ENCODE measurements at regions not wholly inside any gene's neighbourhood (a gene's known extent, or its start where the extent isn't known, plus 50 kb on each side); places are given as distances from the start of the nearest gene placed in this dataset.

- no peak for DNase-seq
- no peak overlapping the region for H3K4me3 ChIP-seq
- ATAC-seq, result no peak
- no peaks in the 10 kb centered on the region for H3K4me1 ChIP-seq
- no peaks in the 10 kb centered on the region for H3K9me3 ChIP-seq
- H3K27me3 ChIP-seq, result no peaks in the 10 kb centered on the region
- TF ChIP-seq CTCF (IDR thresholded peaks at IDR 0.05), result no peak
- intact Hi-C loops (cut with DNase I), result no loop called here
- H3K27ac ChIP-seq, result no peak overlapping the region
- H3K36me3 ChIP-seq, result no peaks in the 10 kb centered on the region
These were observed 93.0 kb downstream of the GEMIN8 start for GRCh38 chrX:13936521-13937225.

- Histone ChIP-seq H3K36me3 (no peaks in the 10 kb centered on the region), H3K4me1 (no peaks in the 10 kb centered on the region), H3K9me3 (no peaks in the 10 kb centered on the region), H3K4me3 (no peak overlapping the region), H3K27ac (no peak overlapping the region), H3K27me3 (no peaks in the 10 kb centered on the region)
- intact Hi-C loops (cut with DNase I), result no loop called here
- ATAC-seq, result no peak
- DNase-seq, result no peak
- TF ChIP-seq CTCF (IDR thresholded peaks at IDR 0.05), result no peak
These were observed 95.0 kb downstream of the GEMIN8 start for GRCh38 chrX:13934731-13935130.

- intact Hi-C loops (cut with DNase I), result no loop called here
- TF ChIP-seq CTCF (IDR thresholded peaks at IDR 0.05), result no peak
- Histone ChIP-seq H3K27ac (no peak overlapping the region), H3K4me1 (no peaks in the 10 kb centered on the region), H3K9me3 (no peaks in the 10 kb centered on the region), H3K4me3 (no peak overlapping the region), H3K36me3 (no peaks in the 10 kb centered on the region), H3K27me3 (no peaks in the 10 kb centered on the region)
- DNase-seq, result no peak
- no peak for ATAC-seq
These were observed 95.8 kb downstream of the GEMIN8 start for GRCh38 chrX:13933851-13934250.

GRCh38 chrX:13933352-13933751 lies 96.3 kb downstream of the GEMIN8 start:
- intact Hi-C loops (cut with DNase I), result no loop called here
- DNase-seq (no peak), ATAC-seq (no peak)
- no peak overlapping the region for H3K27ac ChIP-seq
- H3K27me3 ChIP-seq, result no peaks in the 10 kb centered on the region
- no peak for TF ChIP-seq CTCF (IDR thresholded peaks at IDR 0.05)
- H3K36me3 ChIP-seq, result no peaks in the 10 kb centered on the region
- H3K4me1 ChIP-seq, result no peaks in the 10 kb centered on the region
- no peak overlapping the region for H3K4me3 ChIP-seq
- H3K9me3 ChIP-seq, result no peaks in the 10 kb centered on the region

GRCh38 chrX:13932416-13932815 lies 97.3 kb downstream of the GEMIN8 start:
- no peak for ATAC-seq
- H3K27me3 ChIP-seq, result no peaks in the 10 kb centered on the region
- no peaks in the 10 kb centered on the region for H3K4me1 ChIP-seq
- H3K4me3 ChIP-seq, result no peak overlapping the region
- H3K9me3 ChIP-seq, result no peaks in the 10 kb centered on the region
- no peak for DNase-seq
- intact Hi-C loops (cut with DNase I), result no loop called here
- TF ChIP-seq CTCF (IDR thresholded peaks at IDR 0.05), result no peak
- H3K36me3 ChIP-seq, result no peaks in the 10 kb centered on the region
- no peak overlapping the region for H3K27ac ChIP-seq

GRCh38 chrX:13927175-13927574 lies 102.5 kb downstream of the GEMIN8 start:
- ATAC-seq (no peak), DNase-seq (no peak)
- H3K27me3 ChIP-seq, result no peaks in the 10 kb centered on the region
- H3K9me3 ChIP-seq, result no peaks in the 10 kb centered on the region
- H3K27ac ChIP-seq, result no peak overlapping the region
- no peak overlapping the region for H3K4me3 ChIP-seq
- H3K36me3 ChIP-seq, result no peaks in the 10 kb centered on the region
- no peaks in the 10 kb centered on the region for H3K4me1 ChIP-seq
- intact Hi-C loops (cut with DNase I), result no loop called here
- TF ChIP-seq CTCF (IDR thresholded peaks at IDR 0.05), result no peak

Data from upper lobe of right lung (tissue), 1 donor.